Prostate gland (tissue), 2 donors: ENCODE measurements at regions not wholly inside any gene's neighbourhood (a gene's known extent, or its start where the extent isn't known, plus 50 kb on each side); places are given as distances from the start of the nearest gene placed in this dataset.

Experiments used
- DNase-seq: peaks from one replicate; pipeline ENCODE4 v3.0.0-alpha.2; 2019; ENCODE audit warnings: low spot score
- H3K27ac ChIP-seq, 2 donors: fragments of 200-600 bp; sonication (generic); 2 replicates each; pipeline ENCODE4 v1.5.1; 2017 to 2019
- H3K27me3 ChIP-seq: fragments of 200-600 bp; sonication (generic); replicated peaks from 2 replicates; pipeline ENCODE4 v1.5.1; 2019; ENCODE audit not compliant: insufficient read depth
- H3K36me3 ChIP-seq, 2 donors: fragments of 200-600 bp; sonication (generic); 1 replicate in 1 of 2; 2 replicates in 1 of 2; pipeline versions ENCODE4 v1.5.1 to v1.8.1; 2017 to 2019
- H3K4me1 ChIP-seq: fragments of 200-600 bp; sonication (generic); replicated peaks from 2 replicates; pipeline ENCODE4 v1.5.1; 2019
- H3K4me3 ChIP-seq, 2 donors: fragments of 200-600 bp; sonication (generic); 2 replicates each; pipeline ENCODE4 v1.5.1; 2017 to 2019
- H3K9me3 ChIP-seq: fragments of 200-600 bp; sonication (generic); 2 replicates; pipeline ENCODE4 v1.5.1; 2017
- CTCF ChIP-seq, 4 experiments: fragments of 200-600 bp in 2 of 4; fragments of 450-650 bp in 2 of 4; sonication (generic) in 2 of 4; IDR thresholded peaks; 1 replicate in 3 of 4; 2 replicates in 1 of 4; pipeline ENCODE4 v1.5.1; 2016 to 2019; ENCODE audit warnings: antibody characterized with exemption in 4 of 4, mild to moderate bottlenecking in 2 of 4, moderate library complexity in 2 of 4
- POLR2A ChIP-seq: fragments of 450-650 bp; IDR thresholded peaks from one replicate; pipeline ENCODE4 v1.6.1; 2016; ENCODE audit warnings: antibody characterized with exemption, mild to moderate bottlenecking
- POLR2AphosphoS5 ChIP-seq: sonication (generic); formaldehyde crosslinking; IDR thresholded peaks from one replicate; pipeline ENCODE4 v1.6.1; 2017; ENCODE audit warnings: antibody characterized with exemption
- WGBS: methylation state at CpG from one replicate; pipeline ENCODE4 v1.1.5; 2018; 5-methylcytosine and 5-hydroxymethylcytosine counted together
- intact Hi-C: fragments of 100-400 bp; cut with DNase I; formaldehyde crosslinking; loops from one replicate; pipeline ENCODE4 v1.14.2; 2022

DNA sequence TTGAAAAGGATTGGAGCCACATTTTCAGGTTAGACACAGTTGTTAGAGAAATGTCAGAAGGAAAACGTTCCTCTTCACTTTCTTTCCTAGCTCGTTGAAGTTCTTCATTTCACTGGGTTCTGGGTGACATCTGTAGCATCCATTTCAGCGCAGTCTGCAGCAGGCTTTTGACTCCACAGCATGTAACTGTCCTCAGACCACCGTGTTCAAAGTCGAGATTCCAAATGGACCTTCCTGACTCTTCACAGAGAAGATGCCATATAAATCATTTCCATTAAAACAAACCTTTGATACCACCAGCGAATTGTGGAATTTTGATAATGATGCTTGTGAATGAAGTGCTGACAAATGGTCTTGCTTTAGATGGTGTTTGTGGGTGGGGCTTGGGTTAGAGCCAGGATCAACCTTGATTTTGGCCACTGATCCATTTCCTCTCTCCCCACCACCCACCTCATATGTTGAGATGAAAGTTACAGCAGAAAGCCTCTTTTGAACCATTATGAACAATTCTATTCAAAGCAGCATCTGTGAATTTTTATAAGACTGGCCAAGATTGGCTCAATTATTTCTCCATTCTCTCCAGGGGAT lies 185.3 kb upstream of the PREP start:
- intact Hi-C loops = no loop called here
- Histone ChIP-seq H3K4me3 (no peak overlapping the region), H3K9me3 (no peaks in the 10 kb centered on the region), H3K27ac (no peak overlapping the region), H3K27me3 (no peaks in the 10 kb centered on the region), H3K36me3 (no peaks in the 10 kb centered on the region), H3K4me1 (no peaks in the 10 kb centered on the region)
- no peak for DNase-seq
- TF ChIP-seq POLR2AphosphoS5 = no peak
- no peak for TF ChIP-seq CTCF (IDR thresholded peaks at IDR 0.05)
- no peak for TF ChIP-seq POLR2A
- WGBS = 87% methylated on average over 6 of the region's 6 CpGs

GRCh38 chr6:105587349-105588122 lies 184.7 kb upstream of the PREP start:
- Histone ChIP-seq H3K4me3 (no peak overlapping the region), H3K4me1 (no peaks in the 10 kb centered on the region), H3K36me3 (no peaks in the 10 kb centered on the region), H3K27ac (no peak overlapping the region), H3K27me3 (no peaks in the 10 kb centered on the region), H3K9me3 (no peaks in the 10 kb centered on the region)
- intact Hi-C loops = no loop called here
- 95% methylated on average over 23 of the region's 23 CpGs for WGBS
- TF ChIP-seq POLR2A (no peak), CTCF (IDR thresholded peaks at IDR 0.05) (no peak), POLR2AphosphoS5 (no peak)
- DNase-seq = no peak

GRCh38 chr6:105578179-105578707 lies 175.4 kb upstream of the PREP start:
- WGBS = 31% methylated on average over 1 of the region's 1 CpG
- Histone ChIP-seq H3K4me1 (no peaks in the 10 kb centered on the region), H3K9me3 (no peaks in the 10 kb centered on the region), H3K4me3 (no peak overlapping the region), H3K36me3 (no peaks in the 10 kb centered on the region), H3K27me3 (no peaks in the 10 kb centered on the region), H3K27ac (no peak overlapping the region)
- intact Hi-C loops = no loop called here
- DNase-seq = no peak
- TF ChIP-seq POLR2A (no peak), POLR2AphosphoS5 (no peak), CTCF (IDR thresholded peaks at IDR 0.05) (no peak)

GRCh38 chr6:105573556-105573955 lies 170.7 kb upstream of the PREP start:
- H3K4me3 ChIP-seq = no peak overlapping the region
- no peaks in the 10 kb centered on the region for H3K4me1 ChIP-seq
- H3K36me3 ChIP-seq = no peaks in the 10 kb centered on the region
- no peak for TF ChIP-seq POLR2AphosphoS5
- no peak for TF ChIP-seq POLR2A
- TF ChIP-seq CTCF (IDR thresholded peaks at IDR 0.05) = no peak
- no peak for DNase-seq
- no peaks in the 10 kb centered on the region for H3K9me3 ChIP-seq
- H3K27me3 ChIP-seq = no peaks in the 10 kb centered on the region
- WGBS = 87% methylated on average over 2 of the region's 2 CpGs
- intact Hi-C loops = no loop called here
- H3K27ac ChIP-seq = no peak overlapping the region

GRCh38 chr6:105573138-105573537 lies 170.3 kb upstream of the PREP start:
- H3K27me3 ChIP-seq = no peaks in the 10 kb centered on the region
- no peaks in the 10 kb centered on the region for H3K4me1 ChIP-seq
- TF ChIP-seq POLR2A (no peak), POLR2AphosphoS5 (no peak), CTCF (IDR thresholded peaks at IDR 0.05) (no peak)
- no peak for DNase-seq
- intact Hi-C loops = no loop called here
- H3K36me3 ChIP-seq = no peaks in the 10 kb centered on the region
- 72% methylated on average over 2 of the region's 2 CpGs for WGBS
- no peak overlapping the region for H3K4me3 ChIP-seq
- no peak overlapping the region for H3K27ac ChIP-seq
- no peaks in the 10 kb centered on the region for H3K9me3 ChIP-seq
